ENCODE measurements at regions not wholly inside any gene's neighbourhood (a gene's known extent, or its start where the extent isn't known, plus 50 kb on each side); places are given as distances from the start of the nearest gene placed in this dataset.

GRCh38 chr2:15796167-15796942 is 144.0 kb upstream of the MYCN start:
- FAIRE-seq, result no peak

- FAIRE-seq, result no peak
Observed at GRCh38 chr2:15797231-15797938, 143.0 kb upstream of the MYCN start.

GRCh38 chr2:15797939-15798281 is 142.4 kb upstream of the MYCN start:
- no peak for FAIRE-seq

GRCh38 chr2:15798701-15799431 is 141.5 kb upstream of the MYCN start:
- no peak for FAIRE-seq

GRCh38 chr2:15799432-15799827 is 140.9 kb upstream of the MYCN start:
- FAIRE-seq, result no peak

DNA sequence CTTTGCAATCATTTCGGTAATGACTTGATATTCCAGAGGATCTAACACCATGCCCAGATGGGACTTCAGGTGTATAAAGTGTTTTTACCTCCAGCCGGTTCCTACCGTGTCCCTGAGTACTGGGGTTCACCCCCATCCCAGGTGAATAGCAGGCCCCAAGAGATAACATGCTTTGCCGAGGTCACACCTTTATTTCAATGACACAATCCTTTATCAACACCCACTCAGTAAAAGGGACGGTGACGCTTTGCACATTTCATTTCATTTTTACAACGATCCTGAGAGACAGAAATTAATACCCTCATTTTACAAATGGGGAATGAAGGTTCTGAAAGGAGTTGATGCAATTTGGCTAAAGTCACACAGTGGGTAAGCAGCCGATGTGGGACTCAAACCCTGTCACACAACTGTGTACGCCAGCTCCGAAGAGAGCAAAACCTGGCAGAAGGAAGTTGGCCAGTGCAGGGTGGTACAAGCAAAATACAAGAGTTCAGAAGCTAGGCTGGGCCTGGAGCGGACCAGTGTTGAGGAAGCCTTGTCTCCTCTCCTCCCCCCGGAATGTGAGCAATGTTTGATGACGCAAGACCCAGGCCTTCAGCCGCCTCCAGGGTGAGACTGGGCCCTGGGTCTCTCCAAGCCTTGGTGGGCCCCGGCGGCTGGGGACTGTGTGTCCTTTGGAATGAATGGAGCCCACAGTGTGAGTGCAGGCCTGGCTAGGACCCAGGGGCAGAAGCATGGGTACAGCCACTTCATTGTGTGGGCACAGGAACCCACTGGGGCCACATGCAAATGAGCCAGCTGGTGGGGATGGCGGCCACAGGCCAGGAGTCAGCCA is 139.6 kb upstream of the MYCN start:
- no peak for FAIRE-seq

GRCh38 chr2:15801439-15801838 is 138.9 kb upstream of the MYCN start:
- no peak for FAIRE-seq

- no peak for FAIRE-seq
Observed at GRCh38 chr2:15801904-15802303, 138.4 kb upstream of the MYCN start.

- no peak for FAIRE-seq
Observed at GRCh38 chr2:15802657-15803542, 137.4 kb upstream of the MYCN start.

DNA sequence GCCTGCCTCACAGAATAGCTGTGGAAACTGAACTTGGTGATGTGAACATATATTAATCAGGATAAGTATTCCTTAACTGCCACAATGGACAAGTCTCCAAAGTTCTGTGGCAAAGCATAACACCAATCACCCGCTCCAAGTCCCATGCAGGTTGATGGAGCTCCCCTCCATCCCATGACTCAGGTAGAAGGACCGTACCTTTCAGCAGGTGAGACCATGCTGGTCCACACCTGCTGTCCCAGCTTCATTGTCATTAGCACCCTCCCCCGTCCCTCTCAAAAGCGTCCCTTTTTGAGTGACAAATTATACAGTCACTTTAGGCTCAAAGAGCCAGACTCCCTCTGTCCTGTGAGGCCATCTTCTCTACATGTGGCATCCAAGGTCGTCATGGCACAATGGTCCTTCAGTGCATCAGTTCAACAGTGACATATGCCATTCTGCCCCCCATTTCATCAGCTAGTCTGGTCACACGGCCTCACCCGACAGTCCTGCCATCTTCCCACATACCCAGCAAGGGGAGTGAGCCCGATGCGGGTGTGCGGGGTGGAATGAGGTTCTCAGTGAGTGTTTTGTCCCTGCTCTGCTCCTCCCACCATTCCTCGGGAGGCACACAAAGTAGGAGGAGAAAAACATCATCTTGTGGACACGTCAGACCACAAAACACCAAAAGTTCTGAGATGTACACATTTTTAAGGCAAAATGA is 136.7 kb upstream of the MYCN start:
- no peak for FAIRE-seq

- no peak for FAIRE-seq
Observed at GRCh38 chr2:15804246-15804619, 136.1 kb upstream of the MYCN start.

DNA sequence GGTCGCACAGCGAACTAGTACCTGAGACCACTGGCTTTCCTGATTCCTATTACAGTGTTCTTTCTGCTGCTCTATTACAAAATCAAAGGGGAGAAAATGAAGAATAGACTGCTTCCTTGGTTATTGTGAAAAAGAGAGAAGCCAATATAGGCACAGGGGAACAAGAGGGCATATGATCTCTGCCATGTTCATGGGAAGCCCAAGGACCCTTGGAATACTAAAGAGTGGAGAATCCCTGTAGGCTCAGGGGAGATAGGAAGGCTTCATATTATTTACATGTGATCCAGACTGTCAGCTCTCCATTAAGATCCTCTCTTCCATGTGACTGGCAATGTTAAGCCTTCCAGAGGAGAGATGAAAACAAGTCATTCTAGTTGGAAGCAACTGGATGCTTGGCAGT is 135.7 kb upstream of the MYCN start:
- FAIRE-seq, result no peak

DNA sequence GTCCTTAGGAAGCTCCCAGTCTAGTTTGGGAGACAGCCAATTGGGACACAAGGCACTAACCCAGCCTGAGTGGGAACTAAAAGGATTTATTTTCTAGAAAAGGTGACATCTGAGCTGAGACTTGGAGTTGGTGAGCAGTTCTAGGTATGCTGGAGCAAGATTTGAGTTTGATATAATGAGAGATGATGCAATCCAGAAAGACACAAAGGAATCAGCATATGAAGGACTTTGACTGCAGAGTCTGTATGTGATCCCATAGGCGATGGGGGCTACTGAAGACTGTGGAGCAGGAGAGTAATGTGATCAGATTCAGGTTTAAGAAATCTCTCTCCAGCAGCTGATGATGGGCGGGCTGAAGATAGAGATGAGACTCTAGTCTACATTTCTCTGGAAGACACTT is 135.1 kb upstream of the MYCN start:
- FAIRE-seq, result no peak

GRCh38 chr2:15805772-15806171 is 134.6 kb upstream of the MYCN start:
- FAIRE-seq, result no peak

DNA sequence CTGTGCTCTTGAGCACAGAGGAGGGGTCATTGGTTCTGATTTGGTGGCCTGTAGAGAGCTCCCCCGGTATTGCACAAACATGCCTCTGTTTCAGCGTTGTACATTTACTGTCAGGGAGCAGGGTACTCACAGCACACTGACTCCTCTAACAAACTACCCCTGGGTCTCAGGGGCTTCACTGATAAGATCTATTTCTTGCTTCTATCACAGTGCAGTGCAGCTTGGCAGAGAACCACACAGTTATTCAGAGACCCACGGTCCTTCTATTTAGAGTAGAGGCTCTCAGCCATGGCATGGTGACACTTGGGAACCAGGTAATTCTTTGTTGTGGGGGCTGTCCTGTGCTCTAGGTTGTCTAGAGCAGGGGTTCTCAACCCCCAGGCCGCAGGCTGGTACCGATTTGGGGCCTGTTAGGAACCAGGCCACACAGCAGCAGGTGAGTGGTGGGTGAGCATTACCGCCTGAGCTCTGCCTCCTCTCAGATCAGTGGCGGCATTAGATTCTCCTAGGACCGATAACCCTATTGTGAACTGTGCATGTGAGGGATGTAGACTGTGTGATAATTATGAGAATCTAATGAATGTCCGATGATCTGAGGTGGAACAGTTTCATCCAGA is 133.4 kb upstream of the MYCN start:
- FAIRE-seq, result no peak

GRCh38 chr2:15807418-15808203 is 132.7 kb upstream of the MYCN start:
- no peak for FAIRE-seq

GRCh38 chr2:15808204-15808910 is 132.0 kb upstream of the MYCN start:
- no peak for FAIRE-seq

DNA sequence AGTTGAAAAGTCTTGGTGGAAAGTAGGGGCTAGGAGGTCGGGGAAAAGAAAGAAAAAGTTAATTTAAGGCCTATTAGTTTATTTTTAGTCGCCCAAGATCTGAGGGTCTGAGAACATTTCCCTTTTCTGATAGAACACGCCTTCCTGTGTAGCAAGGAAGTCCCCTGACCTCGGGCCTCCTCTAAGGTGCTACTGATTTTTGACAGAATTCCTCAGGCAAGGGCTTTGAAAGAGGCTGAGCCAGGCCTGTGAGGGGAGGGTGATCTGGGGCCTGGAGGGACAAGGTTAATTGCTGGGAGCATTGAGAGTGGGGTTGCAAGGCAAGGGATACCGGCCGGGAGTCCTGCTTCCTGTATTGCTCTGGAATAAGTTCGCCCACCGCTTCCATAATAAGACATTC is 131.4 kb upstream of the MYCN start:
- no peak for FAIRE-seq

- FAIRE-seq, result no peak
Observed at GRCh38 chr2:15809404-15809803, 130.9 kb upstream of the MYCN start.
